GM18858 (cell line): ENCODE measurements at regions not wholly inside any gene's neighbourhood (a gene's known extent, or its start where the extent isn't known, plus 50 kb on each side); places are given as distances from the start of the nearest gene placed in this dataset.
A peak's percentile ranks its signal among the peaks of the same experiment; 100 is the strongest.

ENCODE experiments used
- ATAC-seq: cut with Tn5 transposase; IDR thresholded peaks from one replicate; pipeline ENCODE4 v1.9.1; 2021; ENCODE audit not compliant: unreplicated experiment

DNA sequence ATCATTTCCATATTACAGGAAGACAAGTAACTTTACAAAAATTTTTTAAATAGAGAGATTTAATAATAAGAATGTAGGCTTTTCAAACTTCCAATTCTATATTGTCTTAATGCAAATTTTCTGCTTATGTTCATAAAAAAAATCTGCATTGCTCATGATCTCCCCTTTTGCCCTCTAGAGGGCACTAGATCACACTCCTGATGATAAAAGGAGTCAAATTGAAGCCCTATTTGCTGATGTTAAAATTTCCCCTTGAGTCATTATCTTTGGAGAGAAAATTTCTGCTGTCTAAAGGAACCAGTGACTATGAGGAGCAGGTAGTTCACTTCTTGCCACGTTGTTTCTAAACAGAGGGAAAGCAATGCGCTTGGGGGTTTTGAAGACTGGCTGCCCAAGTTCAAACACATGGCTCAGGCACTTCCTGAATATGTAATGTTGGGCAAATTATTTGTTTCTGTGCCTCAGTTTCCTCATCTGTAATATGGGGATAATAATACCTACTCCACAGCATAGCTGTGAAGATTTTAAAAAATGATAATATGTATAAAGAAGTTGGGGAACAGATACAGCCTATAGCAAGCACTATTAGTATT is 874.2 kb downstream of the TFAP2A start:
- peak; percentile 72 for ATAC-seq

DNA sequence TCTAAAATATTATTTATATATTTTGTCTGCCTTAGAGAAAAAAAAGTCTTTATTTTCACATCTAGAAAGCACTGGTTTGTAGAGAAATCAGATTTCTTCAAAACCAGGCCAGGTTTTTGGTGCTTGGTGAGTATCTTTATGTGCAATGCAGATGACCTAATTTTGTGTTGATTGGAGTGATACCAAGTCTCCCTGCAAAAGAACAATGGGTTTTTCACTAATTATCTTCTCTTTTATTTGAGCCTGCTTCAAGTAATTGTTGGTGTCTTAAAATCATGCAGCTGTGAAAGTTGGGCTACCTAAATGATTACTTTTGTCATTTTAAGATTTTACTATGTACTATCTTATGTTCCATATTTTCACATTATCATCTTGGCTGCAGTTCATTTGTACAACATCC is 874.7 kb downstream of the TFAP2A start:
- ATAC-seq = no peak

DNA sequence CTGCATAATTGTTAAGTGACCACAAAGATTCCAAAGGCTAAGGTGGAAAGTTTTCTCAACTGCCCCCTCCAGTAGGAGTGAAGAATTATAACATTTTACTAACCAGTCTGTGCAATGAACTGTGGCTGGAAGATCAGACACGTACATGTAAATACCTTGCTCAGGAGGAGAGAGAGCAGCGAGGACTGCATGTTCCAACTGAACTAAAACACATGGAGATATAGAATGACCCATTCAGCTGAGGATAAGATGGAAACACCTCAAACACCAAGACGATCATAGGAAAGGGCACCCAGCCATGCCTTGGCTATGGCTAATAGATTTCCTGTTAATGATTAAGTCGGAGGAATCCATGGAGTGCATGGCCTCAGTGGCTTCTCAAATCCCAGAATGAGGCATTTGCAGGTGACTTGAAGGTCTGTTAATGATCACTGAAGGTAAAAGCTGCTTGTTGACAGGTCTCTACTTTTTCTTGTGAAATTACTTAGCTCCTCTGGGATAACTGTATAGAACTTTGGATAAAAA is 875.6 kb downstream of the TFAP2A start:
- ATAC-seq = no peak

DNA sequence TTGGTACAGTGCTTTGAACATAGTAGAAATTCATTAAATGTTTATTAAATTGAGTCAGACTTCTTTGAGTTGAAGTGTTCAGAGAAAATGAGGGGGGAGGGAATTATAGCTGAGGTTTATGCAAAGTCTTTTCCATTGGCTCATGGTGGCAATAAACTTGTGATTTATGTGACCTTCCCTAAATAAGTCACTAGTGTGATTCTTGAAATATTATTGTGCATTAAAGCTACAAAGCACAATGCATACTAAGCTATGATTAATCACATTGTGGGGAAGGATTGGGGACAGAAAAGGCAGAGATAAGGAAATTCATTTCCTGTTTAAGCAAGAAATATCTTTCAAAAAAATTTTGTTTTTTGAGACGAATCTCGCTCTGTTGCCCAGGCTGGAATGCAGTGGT is 877.5 kb downstream of the TFAP2A start:
- ATAC-seq = no peak

DNA sequence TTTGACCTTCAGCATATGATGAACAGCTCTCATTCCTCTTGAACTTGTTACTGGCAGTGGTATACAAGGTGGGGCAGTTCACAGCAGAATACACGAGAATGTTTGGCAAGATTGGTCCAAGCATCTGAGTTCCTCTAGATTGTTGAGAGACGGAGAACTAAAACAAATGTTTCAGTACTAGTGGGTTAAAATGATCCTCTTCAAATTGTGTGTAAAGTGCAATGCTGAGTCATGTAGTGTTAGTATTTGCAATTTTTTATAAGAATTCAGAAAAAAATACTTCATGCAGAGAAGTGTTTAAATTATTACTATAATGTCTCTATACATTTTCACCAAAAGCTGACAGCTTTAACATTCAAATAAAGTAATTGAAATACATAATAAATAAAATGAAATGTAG is 879.8 kb downstream of the TFAP2A start:
- ATAC-seq = no peak

DNA sequence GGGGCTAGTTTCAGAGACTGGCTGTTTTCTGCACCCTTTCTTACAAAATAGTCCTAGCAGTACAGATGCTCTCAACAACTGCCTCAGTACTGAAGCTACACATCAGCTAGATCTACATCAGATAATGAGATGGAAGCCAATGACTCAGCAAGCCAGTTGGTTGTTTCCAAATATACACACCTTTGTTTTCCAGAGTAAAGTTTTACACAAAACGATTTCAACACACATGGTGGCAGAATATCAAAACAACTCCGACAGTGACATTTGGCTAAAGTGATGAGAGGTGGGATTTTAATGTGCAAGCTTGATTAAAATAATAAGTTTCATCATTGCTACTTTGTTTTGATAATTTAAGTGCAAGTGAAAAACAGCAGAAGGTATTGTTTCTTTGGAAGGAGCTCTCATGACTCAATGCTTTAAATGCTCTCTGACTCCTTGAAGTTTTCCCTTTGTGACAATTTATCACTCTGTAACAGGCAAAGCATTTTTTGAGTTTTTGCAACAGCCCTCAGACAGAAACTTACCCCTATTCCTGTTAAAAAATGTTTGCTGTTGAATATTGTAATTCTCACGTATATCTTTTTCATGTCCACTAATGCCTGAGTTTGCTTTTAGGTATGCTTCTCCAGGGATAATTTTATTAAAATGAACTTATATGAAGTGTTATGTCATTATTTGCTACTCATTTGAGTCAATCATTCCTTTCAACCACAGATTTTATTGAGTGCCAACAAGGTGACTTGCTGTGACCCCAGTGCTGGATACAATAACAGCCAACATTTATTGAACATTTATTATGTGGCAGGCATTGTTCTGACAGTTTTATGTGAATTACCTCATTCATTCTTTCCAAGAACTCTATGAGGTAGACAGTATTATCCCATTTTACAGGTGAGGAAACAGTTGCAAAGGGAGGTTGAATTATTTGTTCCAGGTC is 882.0 kb downstream of the TFAP2A start:
- no peak for ATAC-seq

DNA sequence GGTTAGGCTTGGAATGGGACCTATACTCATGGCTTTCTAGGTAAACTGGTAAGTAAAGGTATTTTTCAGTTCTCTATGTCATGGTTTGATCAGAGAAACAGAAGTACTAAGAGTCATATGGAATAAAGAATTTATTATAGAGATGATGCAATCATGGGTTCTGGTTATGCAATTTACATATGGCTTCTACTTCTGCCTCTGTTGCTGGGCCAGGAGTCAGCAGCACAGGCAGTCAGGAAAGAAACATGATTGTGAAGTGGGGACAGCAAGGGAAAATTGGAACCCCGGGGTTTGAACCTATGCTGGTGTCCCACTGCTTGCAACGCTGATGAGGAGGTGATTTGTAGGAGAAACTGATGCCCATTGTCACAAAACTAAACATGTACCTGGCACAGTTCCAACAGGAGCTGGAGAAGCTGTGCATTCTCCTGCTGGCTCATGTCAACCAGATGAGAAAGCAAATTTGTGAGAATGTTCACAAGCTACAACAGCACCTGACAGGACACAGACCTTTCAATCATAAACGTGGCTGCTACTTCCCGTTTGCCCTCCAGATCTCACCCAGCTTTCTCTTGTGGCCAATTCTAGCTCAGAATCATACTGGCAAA is 887.1 kb downstream of the TFAP2A start:
- no peak for ATAC-seq

DNA sequence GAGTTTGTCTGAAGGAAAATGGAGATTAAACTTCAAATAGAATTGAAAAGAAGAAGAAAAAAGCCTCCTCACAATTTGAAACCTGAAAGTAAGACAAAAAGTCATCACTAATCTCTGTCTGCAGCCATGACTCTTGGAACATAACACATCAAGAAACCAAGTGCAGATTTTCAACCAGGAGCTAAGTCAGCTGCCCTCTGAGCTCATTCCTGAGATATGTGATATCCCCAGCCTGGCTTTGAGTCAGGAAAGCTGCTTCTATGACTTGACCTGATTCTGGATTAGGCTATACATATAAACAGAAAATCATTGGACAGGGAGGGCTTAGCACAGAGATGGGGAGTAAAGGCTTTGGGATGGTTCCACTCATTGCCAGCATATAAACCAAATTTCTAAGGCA is 891.4 kb downstream of the TFAP2A start:
- ATAC-seq = no peak

DNA sequence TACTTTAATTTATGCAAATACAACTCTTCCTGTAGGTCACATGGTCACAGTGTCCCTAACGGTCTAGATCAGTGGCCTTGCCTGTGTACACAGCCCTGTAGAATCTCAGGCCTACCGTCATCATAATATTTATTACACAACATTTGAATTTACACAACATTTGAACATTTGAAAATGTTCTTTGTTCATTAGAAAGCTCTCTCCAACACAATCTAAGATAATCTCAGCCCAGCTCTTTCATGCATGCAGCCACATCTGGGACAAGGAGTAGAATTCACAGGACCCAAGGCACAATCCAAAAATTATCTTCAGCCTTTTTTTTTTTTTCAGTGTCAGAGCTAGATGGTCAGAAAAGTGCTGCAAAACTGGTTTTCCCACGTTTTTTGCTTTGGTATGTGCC is 892.8 kb downstream of the TFAP2A start:
- no peak for ATAC-seq

DNA sequence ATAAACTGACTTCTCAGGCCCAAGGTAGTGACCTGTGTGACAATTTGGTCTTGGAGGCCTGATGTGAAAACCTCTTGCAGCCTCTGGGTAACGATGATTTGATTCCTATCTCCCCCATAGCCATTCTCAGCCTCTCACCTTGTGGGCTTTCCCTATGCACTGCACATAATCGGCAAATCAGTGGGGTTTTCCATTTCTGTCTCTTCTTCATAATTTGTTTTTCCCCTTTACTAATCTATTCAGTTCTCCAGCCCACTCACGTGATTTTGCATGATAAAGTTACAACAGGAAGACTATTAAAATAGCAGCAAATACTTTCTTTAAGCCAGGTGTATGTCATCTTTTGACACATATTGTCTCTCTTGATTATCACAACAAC is 893.7 kb downstream of the TFAP2A start:
- ATAC-seq = peak; percentile 66

DNA sequence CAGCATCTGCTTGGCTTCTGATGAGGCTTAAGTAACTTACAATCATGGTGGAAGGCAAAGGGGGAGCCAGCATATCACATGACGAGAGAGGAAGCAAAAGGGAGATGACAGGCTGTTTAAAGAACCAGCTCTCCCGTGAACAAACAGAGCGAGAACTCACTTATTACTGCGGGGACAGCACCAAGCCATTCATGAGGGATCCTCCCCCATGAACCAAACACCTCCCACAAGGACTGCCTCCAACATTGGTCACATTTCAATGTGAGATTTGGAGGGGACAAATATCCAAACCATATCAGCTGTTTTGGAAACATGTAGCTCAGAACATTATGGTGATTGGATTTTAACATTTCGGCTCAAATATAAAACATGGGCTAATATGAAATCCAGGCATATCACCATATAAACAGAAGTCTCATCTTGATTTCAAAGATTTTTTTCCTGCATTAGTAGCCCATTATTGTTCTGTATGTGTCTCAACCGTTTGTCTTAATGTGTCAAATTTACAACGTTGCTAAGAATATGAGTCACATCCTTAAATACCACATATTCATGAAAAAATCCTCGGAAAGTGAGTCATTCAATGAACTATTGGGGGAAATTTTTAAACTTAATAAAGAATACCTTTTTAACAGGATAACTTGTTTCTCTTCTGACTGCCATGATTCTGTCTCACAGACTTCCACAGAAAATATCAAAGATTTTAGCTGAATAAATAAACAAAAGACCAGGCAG is 894.3 kb downstream of the TFAP2A start:
- ATAC-seq = peak; percentile 40

DNA sequence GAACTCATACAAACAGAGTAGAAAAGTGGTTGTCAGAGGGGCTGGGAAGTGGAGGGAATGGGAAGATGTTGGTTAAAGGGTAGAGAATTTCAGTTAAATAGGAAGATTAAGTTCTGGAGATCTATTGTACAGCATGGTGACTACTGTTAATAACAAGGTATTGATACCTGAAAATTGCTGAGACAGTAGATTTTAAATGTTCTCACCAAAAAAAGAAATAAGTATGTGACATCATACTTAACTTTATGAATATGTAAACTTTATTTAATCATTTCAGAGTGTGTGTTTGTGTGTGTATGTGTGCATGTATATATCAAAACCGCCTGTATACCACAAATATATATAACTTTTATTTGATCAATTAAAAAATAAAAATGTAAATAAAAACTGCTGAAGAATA is 896.4 kb downstream of the TFAP2A start:
- ATAC-seq = no peak

DNA sequence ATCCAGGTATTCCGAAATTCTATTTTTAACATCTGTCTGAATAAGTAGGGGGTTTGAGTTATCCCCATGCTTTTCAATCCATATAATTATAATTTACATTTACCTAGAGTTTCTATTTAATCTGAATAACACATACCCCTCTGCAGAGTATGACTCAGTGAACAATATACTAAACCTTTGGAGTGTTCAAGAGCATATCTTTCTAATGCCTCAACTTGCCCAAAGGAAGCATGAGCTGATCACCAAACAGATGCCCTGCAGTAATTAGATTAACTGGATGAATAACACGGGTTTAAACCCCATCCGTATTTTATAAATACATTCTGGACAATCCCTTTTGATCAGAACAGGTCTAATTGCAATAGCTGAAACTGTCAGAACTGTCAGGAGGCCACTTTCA is 897.1 kb downstream of the TFAP2A start:
- no peak for ATAC-seq

DNA sequence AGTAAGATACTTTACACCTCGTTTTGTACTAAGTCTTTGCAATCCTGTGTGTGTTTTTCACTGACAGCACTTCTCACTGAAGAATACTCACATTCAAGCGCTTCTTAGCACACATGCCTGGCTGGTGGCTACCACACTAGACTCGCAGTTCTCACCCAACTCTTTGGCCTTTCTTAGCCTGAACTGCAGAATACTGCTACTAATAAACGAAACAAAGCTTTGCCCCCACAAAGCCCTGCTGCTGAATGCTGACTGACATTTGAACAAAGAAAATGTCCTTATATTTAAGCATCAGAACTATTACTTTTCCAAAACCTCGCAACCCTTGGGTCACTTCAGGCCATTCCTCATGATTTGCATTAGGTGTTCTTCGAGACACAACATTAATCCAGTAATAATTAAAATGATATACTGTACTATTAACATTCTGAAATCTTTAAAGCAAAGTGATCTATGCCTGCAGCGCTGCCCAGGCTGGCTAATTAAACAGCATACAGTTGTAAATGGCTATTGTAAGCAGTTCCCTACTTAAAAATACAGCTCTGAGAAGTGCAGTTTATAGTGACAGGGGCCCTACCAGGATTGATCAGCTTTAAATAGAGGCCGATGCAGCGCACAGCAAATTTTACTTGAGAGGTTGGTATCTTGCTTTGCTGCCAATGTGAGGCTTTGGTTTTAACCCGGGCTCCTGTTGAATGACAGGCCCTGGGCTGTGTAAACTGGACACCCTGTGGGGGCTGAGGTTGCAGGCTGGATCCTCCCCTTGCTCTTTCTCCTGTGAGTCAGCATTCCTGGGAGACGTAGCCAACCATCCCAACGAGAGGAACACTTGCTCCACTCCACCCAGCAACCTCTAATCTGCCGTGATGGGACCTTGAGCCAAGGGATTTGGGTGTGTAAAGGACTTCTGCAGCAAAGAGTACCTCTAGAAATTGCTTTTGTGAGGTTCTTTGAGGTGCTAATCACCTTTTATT is 899.0 kb downstream of the TFAP2A start:
- no peak for ATAC-seq

DNA sequence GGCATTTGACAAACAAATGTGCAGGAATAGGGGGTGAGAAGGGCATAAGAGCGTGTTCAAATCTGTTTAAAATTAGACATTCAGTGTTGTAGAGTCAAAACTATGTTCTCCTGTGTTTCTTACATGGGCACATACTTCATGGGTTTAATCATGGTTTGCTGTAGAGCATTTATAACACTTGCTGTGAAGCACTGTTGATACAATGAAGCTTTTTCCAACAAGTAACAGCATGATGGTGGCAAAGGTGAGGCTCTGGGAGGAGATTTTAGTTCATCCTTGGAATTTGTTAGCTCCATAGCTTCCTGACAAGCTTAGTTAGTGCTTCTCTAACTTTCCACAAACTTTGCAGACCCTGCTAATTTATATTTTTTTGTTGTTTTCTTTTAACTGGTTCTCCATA is 900.7 kb downstream of the TFAP2A start:
- ATAC-seq = no peak

DNA sequence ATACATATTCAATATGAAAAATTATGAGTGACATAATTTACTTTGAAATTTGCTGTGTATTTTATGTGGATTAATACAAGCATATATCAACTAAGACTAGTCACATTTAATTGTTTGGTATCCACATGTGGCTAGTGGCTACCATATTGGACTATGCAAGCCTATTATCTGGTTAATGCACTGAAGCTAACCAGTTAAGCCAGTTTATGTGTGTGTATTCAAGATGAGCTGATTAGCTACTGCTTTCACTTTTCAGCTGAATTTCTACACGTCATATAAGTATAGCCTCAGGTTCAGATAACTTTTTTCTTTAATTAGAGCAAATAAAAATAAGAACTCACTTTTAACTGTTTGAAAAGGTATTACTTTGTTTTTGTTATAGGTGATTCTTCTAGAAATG is 903.7 kb downstream of the TFAP2A start:
- ATAC-seq = no peak

DNA sequence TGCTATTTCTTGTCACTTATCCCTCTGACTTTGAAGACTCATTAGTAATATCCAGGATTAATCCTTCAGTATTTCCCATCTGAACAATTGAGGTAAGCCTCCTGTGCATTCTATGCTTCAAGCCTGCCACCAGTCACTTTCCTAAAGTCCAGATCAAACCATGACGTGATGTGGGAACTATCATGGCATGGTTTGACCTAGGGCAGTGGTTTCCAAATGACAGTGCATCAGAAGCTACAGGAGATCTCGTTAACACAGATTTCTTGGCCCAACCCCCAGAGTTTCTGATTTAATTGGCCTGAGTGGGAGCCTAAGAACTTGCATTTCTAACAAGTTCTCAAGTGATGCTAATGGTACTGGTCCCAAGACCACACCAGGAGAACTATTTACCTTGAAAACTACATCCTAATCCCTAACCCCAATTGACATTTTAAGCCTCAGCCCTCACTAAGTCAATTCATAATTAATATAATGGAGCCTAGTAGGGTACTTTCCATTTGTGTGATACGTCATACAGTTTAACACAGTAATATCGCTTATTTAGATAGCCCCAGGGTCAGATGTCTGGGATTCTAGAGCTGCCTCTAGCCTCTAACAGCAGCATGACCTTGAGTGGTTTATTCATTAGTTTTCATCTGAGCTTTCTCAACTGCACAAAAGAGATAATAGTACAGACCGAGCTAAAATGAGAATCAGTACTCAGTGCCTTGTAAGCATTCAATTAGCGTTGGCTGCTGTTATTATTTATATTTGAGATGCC is 907.6 kb downstream of the TFAP2A start:
- ATAC-seq = no peak

DNA sequence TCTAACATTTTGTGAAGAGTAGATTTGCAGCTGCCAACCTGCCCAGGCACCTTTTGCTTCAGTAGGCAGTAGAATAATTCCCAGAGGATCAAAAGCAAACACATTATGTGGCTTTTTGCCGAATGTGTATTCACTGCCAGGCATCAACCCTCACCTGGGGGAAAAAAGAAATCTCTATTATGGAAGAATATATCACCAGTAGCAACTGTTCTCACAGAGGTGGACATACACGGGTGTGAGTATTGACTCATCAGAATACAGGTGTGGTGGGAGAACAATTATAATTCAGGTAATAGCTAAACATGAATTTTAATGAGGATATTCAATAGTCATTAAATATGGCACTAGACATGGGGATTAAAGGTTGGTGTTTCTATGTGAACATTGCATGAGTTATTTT is 910.7 kb downstream of the TFAP2A start:
- ATAC-seq = no peak

DNA sequence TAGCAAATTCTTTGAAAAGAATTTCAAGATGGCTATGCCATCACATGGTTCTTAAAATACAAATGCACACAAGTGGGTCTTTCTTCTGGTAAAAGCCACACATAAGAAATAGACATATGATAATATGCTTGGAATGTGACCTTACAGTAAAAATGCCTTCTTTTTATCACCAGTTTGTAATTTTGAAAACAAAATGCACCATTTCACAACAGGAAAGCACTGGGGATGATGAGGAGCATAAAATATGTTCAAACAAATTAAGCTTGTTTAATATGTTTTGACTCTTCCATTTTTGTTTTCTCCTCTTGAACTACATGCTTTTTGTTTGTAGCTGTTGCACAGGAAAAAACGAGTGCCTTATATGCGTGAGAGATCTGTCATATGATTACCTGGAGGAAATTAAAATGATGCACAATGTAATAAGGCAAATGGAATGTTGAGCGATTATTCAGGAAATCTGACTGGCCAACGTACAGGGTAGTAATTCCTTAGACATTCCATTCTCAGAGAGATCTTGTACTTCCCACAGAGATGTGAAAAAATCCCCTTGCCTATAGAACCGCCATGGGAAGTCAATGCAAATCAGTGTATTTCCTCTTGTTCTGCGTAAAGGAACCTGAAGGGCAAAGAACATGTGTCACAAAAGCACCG is 911.6 kb downstream of the TFAP2A start:
- no peak for ATAC-seq
